ENCODE measurements at regions not wholly inside any gene's neighbourhood (a gene's known extent, or its start where the extent isn't known, plus 50 kb on each side); places are given as distances from the start of the nearest gene placed in this dataset.

DNA sequence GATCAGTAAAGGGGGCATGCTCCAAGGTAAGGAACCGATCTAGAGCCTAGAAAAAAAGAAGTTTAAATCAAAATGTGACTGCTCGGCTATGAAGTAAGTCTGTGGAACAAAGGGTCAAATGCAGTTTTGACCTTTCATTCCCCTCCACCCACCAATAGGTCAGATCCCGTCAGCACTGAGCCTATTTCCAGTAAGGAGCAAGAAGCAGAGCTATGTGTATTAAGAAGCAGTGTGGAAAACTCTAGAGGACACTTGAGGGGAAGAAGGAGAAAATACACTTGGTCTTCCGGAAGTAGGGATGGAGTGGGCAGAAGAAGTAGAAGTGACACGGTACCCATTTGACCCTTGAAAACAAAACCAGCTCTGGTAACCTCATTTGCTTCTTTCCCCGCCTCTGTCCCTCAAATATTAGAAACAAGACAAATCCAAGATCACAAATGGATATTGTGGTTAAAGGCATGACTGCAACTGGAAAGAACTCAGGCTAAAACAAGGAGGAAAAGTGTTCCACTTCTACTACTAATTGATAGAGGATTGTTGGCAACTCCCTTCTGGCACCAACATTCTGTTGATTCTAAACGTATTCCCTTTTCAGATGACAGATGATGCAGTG, 888.3 kb upstream of the NR2F2 start:
- in situ Hi-C loops (cut with HindIII; ENCODE audit: low pct_unique_long_range_greater_than_20kb, low sequenced_read_pairs): no loop called here
- DNase-seq (ENCODE audit: low read depth): no peak

DNA sequence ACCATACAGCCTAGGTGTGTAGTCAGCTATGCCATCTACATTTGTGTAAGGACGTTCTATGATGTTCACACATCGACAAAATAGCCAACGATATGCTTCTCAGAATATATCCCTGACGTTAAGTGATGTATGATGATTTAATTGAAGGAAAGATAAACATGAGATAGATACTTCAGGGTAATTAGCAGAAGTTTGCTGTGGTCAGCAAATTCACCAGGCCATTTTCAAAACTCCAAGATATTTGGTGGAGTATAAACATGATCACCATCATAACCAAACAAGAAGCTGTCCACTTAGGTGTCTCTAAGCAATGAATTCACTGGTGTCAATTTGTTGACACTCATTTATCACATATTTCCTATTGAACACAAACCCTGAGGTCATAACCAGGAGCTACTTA, 885.6 kb upstream of the NR2F2 start:
- DNase-seq (ENCODE audit: low read depth): no peak
- in situ Hi-C loops (cut with HindIII; ENCODE audit: low pct_unique_long_range_greater_than_20kb, low sequenced_read_pairs): no loop called here

DNA sequence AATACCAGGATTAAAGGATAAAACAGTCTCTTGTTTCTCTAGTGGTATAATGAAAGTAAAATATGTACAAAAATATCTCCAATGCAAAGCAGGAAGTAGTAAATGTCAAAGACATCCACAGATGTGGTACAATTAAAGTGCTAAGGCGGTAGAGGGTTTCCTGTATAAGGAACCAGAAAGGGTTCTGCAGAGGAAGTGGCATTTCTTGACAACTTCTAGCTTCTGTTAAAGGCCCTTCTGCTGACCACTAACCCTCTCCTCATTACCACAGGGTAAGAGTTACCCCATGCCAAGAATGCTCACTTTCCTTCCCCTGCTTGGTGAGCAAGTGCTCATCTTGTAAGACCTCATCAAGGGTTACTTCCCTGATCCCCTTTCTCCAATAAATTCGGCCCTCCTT, 883.6 kb upstream of the NR2F2 start:
- no peak for DNase-seq (ENCODE audit: low read depth)
- in situ Hi-C loops (cut with HindIII; ENCODE audit: low pct_unique_long_range_greater_than_20kb, low sequenced_read_pairs): no loop called here

DNA sequence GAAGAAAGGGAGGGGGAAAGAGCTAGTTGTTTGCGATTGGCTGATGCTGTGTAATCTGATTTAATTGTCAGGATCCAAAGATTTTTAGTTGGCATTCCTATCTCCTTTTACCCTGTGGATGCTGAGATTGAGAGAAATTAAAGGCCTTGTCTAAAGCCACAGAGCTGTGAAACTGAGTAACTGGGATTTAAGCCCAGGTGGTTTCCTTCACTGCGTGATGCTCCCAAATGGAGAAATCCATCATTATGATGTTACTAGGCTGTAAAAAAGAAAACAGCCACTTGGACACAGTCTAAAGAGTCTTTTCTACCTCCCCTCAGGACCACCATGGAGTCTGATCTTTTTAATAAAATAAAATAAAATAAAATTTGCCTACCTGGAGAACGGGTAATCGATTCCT, 883.0 kb upstream of the NR2F2 start:
- no peak for DNase-seq (ENCODE audit: low read depth)
- in situ Hi-C loops (cut with HindIII; ENCODE audit: low pct_unique_long_range_greater_than_20kb, low sequenced_read_pairs): no loop called here

DNA sequence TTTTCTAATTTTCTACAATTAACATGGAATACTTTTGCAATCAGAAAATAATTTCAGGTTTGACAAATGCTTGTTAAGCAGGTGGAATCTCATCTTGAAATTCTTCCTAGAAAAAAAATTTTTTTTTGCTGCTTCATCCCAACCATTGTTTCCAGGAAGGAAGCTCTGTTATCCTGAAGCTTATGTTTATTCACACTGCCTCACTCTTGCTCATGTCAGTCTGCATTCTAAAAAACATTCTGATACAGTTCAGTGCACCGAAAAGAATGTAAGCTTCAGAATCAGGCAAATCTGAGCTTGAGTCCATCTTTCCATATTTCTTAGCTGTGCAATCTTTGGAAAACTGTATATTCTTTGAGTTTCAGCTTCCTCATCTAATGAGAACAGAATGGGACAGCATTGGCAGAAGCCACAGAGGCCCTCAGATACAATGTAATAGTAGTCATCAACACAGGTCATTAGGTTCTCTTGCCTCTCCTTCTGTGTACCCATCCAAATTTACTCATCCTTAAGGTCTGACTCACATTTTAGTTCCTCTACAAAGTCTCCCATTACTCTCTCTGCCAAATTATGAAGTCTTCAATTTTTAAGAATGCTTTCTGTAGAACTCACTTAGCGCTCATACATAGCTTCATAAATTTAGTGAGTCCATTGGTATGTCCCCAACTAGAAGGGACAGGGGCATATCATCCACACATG, 881.8 kb upstream of the NR2F2 start:
- in situ Hi-C loops (cut with HindIII; ENCODE audit: low pct_unique_long_range_greater_than_20kb, low sequenced_read_pairs): no loop called here
- DNase-seq (ENCODE audit: low read depth): peak; percentile 18

DNA sequence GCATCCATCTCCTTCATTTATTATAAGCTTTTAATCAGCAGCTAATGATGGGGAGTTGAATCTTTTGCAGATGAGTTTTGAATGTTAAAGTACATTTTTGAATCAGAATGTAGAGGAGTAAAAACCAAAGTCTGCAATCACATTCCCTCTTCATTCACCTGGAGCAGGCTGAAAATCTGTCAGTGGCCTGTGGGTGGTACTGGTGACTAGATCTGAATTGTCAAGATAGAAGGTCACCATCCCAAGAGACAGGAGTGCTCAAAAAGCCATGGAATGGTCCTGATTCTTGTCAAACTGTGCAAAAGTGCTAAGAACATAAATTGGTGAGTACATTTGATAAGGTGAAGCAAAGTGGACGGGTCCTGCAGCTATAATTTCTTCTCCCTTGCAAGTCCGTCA, 881.3 kb upstream of the NR2F2 start:
- no peak for DNase-seq (ENCODE audit: low read depth)
- in situ Hi-C loops (cut with HindIII; ENCODE audit: low pct_unique_long_range_greater_than_20kb, low sequenced_read_pairs): no loop called here

DNA sequence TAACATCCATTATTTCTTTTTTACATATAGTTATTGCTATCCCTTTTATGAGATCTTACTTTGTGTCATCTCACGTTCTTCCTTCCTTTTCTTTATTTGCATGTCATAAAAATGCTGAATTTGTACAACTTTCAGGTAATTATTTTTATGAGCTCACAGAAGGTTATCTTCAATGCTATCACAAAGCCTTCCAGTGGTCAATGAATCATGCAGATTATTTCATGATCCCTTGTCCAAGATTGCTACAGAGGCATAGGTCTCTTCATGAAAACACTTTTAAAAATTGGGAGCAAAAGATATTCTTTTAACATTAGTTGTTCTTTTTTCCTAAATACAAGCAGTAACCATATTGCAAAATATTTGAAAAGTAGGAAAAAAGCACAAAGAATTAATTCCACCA, 880.1 kb upstream of the NR2F2 start:
- in situ Hi-C loops (cut with HindIII; ENCODE audit: low pct_unique_long_range_greater_than_20kb, low sequenced_read_pairs): no loop called here
- DNase-seq (ENCODE audit: low read depth): no peak

DNA sequence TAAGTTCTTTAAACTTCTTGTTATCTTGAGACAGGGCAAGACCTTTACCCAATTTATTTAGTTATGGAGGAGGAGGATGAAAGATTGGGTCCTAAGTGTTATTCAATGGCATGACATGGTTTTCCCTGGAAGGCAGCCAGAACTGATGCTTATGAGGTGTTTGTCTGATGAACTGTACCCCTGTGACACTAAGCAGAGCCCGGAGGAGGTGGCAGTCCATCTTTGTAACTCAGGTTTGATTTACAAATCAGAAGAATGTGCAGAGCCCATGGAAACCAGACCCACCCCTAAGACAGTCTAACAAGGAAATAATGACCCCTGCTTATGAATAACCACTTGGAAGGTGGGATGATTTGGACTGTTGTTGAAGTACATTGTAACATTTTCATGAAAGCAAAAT, 878.6 kb upstream of the NR2F2 start:
- in situ Hi-C loops (cut with HindIII; ENCODE audit: low pct_unique_long_range_greater_than_20kb, low sequenced_read_pairs): no loop called here
- DNase-seq (ENCODE audit: low read depth): no peak

DNA sequence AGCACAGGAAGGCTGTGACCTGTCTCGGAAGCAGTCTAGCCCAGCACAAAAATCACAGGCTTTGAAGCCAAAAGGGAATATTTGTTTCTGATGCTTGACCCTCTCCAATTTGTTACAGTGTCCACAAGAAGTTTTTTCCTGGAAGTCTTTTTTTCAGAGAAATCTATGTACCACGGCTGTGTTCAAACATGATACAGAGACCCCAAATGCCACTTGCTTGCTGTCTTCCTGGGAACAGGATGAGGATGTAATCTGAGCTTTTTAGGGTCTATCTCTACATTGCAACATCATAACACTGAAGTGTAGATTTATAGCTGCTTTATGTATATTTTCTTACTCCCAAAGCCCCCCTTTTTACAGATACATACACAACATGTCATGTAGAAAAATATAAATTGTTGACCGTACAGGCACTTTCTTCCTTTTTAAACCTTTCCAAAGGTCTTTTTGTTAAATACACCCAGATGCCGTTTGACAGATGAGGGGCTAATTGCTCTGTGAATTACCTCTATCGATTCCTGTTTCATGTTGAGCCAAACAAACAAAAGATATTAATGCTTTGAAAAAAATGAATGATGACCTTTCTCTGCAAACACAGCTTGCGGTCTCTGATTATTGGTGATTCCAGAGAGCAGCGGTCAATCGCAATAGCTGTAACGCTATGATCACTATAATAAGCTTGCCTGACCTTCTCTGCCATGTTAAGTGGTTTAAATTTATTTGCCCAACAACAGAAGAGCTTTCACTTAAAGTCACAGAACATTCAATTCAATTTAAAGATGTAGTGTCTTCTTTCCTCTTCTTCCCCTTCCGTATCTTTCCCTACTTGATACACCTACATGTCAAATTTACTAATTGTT, 875.9 kb upstream of the NR2F2 start:
- DNase-seq (ENCODE audit: low read depth): no peak
- in situ Hi-C loops (cut with HindIII; ENCODE audit: low pct_unique_long_range_greater_than_20kb, low sequenced_read_pairs): no loop called here

DNA sequence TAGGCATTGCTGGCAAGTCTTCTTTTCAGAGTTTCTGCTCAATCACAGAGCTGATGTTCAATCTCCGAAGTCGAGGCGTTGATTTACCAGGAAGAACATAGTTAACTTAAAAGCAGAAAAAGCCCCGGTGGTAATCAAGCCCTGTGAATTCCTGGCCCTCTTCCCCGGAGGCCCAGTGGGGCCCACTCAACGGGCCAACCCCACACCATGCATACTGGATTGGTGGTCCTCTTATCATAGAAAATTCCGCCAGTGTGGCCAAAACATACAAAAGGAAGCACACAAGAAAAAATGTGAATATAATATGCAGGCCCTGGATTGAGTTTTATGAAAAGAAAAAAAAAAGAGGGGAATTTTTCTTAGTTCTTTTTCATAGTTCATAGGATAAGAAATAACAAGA, 873.0 kb upstream of the NR2F2 start:
- DNase-seq (ENCODE audit: low read depth): no peak
- in situ Hi-C loops (cut with HindIII; ENCODE audit: low pct_unique_long_range_greater_than_20kb, low sequenced_read_pairs): no loop called here

DNA sequence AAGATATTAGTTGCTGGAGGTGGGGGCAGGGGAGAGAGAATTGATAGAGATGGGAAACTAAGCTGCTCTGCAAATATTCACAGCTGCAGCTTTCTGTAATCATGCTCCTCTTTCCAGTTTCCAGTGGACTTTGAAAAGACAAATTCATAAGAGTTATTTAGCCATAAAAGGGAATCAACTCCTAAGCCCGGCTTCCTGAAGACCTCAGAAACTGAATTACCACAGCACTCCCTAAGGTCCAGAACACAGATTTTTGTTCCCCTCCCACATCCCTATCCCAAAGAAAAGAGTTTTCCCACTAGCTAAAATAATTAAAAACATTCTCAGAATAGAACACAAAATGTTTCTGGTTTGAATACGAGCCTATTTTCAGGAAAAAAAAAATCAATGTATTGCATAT, 871.8 kb upstream of the NR2F2 start:
- DNase-seq (ENCODE audit: low read depth): no peak
- in situ Hi-C loops (cut with HindIII; ENCODE audit: low pct_unique_long_range_greater_than_20kb, low sequenced_read_pairs): no loop called here

DNA sequence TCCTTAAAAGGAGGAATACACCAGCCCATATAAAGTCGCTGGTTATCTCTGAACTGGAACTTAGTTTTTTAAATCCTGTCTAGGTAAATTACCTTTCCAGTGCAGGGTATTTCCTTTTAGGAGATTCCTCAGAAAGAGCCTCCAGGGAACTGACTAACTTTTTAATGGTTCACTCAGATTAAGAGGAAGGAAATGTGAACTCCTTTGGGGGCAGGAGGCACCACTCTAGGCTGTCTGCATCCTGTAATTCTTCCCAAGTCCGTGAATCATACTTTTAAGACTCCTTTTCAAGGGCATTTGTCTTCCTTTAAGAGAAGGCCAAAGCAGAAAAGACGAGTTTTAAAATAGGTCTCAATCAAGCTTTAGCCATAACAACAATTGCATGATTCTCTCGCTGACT, 871.2 kb upstream of the NR2F2 start:
- in situ Hi-C loops (cut with HindIII; ENCODE audit: low pct_unique_long_range_greater_than_20kb, low sequenced_read_pairs): no loop called here
- DNase-seq (ENCODE audit: low read depth): no peak

DNA sequence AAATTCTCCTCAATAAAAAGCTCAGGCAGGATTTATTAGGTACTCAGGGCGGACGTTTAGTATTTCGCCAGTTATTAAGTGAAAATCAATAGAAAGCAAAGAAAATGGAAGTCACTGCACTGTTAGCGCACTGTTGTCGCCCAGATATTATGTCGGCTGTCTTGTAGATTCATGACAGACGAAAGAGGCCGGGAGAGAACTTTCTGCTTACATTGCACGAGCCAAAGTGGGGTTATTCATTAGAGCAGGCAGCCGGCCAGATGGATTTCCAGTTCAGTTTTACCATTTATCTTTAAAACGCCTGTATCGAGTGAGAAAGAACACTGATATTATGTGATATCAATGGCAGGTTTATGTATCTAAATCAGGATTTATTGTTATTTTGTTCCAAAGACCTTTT, 866.0 kb upstream of the NR2F2 start:
- in situ Hi-C loops (cut with HindIII; ENCODE audit: low pct_unique_long_range_greater_than_20kb, low sequenced_read_pairs): no loop called here

DNA sequence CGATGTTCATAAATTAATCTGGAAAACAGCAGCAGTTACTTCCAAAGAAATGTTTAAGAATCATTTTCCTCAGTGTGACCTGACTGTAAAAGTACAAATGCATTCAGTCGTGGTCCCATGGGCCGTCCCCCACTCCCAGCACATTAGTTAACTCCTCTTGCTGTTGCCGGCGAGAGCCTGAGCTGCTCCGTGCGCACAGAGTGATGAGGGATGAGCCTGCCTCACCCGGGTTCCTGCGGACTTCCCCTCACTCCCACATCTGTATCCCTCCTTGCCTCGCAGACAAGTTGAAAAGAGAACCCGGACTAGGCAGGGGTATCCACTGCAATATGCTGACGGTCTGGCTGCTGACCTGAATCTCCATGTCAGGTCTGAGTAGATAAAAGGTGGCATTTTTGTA, 861.7 kb upstream of the NR2F2 start:
- in situ Hi-C loops (cut with HindIII; ENCODE audit: low pct_unique_long_range_greater_than_20kb, low sequenced_read_pairs): no loop called here
- no peak for DNase-seq (ENCODE audit: low read depth)

More for the DNA sequence above, 866.0 kb upstream of the NR2F2 start:
- no peak for DNase-seq (ENCODE audit: low read depth)

DNA sequence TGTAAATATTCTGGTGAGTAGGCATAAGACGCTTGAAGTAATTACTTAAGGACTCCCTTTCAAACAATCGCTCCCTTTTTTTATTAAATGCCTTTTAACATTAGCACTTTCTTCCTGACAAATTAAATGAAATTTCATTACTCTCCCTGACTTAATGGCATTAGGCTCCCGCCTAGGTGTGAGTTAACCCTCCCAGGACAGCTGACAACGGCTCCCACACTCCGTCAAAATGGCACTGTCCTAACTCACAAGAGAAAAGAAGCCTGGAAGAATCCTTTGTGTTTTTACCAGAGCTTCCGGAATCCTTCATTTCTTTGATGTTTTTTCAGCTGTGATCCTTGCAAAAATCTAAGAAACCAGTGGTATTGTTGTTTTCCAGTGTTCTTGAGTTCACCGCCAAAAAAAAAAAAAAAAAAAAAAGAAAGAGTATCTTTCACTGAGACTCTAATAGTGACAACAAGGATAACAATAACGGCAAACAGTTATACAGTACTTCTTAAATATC, 861.0 kb upstream of the NR2F2 start:
- in situ Hi-C loops (cut with HindIII; ENCODE audit: low pct_unique_long_range_greater_than_20kb, low sequenced_read_pairs): no loop called here
- no peak for DNase-seq (ENCODE audit: low read depth)

DNA sequence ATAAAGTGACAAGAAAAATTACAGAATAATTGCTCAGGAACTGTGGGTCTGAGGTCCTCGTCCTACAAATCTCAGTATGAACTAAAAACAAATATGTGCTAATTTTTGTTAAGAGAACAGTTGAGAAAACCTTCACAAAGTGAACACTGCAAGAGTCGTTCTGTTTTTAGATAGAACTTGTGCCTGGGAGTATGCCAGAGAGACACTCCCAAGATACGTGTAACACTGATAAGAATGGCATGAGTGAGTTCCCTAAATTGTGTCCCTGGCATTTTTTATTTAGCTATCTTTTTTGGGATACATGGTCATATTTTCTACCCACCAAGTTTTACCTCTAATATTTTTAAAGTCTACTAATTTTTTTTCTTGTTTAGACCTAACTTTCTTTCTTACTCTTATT, 860.0 kb upstream of the NR2F2 start:
- in situ Hi-C loops (cut with HindIII; ENCODE audit: low pct_unique_long_range_greater_than_20kb, low sequenced_read_pairs): no loop called here

DNA sequence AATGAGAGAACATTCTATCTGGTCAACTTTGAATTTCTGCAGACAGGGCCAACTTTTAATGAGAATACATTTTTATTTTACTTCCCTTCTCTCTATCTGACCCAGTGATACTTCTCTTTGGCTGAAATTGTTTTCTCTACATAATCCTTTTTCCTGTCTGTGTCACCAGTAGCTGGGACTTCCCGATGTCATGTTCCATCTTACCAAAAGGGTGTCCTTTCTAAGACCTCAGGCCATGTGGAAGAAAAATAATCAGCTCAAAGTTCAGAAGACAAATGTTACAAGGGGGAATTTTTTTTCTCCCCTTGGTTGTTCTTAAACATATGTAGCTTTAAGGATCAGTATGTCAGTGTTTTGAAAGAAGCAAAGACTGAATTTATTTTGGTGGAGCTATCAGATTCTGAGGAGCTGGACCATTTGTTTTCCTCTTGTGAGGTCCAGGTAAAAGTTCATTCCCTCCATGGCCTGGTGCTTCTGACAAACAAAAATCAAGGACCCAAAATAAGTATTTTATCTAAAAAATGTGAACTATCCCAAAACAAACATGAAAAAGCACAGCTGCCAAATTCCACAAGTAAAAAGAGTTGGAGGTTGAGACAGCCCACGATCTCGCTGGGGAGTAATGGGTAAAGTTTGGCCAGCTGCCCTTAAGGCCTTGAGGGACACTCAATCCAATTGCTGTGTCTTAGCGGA, 859.4 kb upstream of the NR2F2 start:
- DNase-seq (ENCODE audit: low read depth): peak; percentile 69
- in situ Hi-C loops (cut with HindIII; ENCODE audit: low pct_unique_long_range_greater_than_20kb, low sequenced_read_pairs): no loop called here

More for the DNA sequence above, 860.0 kb upstream of the NR2F2 start:
- DNase-seq (ENCODE audit: low read depth): no peak

DNA sequence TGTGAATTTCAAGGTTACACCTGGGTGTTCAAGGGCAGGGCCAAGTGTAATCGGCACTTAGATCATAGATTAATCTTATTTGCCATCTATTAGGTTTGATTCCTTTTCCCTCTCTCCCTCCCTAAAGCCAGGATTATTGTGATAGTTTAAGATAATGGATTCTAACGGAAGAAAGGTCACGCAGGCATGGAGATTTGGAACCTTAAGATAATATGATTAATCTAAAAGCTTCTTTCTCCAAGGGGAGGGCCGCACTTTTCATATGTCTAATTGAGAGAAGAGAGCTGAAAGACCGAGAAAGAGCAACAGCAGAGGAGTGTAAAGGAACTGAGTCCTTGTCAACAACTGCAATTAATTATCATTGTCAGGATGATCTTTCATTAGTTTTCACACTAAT, 858.8 kb upstream of the NR2F2 start:
- no peak for DNase-seq (ENCODE audit: low read depth)
- in situ Hi-C loops (cut with HindIII; ENCODE audit: low pct_unique_long_range_greater_than_20kb, low sequenced_read_pairs): no loop called here

DNA sequence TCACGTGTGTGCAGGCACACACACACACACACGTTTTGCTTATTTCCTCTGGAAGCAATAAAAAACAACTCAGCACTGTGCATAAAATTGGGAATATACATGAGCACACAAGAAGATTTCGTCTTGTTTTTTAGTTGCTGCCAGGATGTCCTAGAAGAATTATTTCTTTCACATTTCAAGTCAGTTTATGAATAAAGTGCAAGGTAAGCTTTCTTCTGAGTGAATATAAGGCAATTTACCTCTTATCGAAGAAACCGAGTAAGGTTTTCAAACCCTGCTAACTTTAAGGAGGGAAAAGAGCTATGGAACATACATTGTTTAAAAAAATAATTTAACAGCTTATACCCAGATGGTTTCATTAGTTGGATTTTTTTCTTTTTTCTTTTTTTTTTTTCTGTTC, 855.4 kb upstream of the NR2F2 start:
- in situ Hi-C loops (cut with HindIII; ENCODE audit: low pct_unique_long_range_greater_than_20kb, low sequenced_read_pairs): no loop called here
- DNase-seq (ENCODE audit: low read depth): no peak

All from Caki2 (cell line).